GM12891 (cell line): ENCODE measurements at regions not wholly inside any gene's neighbourhood (a gene's known extent, or its start where the extent isn't known, plus 50 kb on each side); places are given as distances from the start of the nearest gene placed in this dataset.

Experiments used
- DNase-seq: peaks from one replicate; pipeline ENCODE4 v3.0.0; 2011; ENCODE audit warnings: low spot score; ENCODE audit not compliant: insufficient read length
- FAIRE-seq: peaks from 2 replicates; lab custom pipeline; 2011; peaks lifted over from hg19 to GRCh38; lab: Jason Lieb, UNC
- PAX5 ChIP-seq: IDR thresholded peaks from 2 replicates; pipeline ENCODE4 v1.6.1; 2011; ENCODE audit warnings: low read length, moderate library complexity, mild to moderate bottlenecking; ENCODE audit not compliant: insufficient read depth, severe bottlenecking
- POLR2A ChIP-seq: IDR thresholded peaks from 2 replicates; pipeline ENCODE4 v1.6.1; 2011; ENCODE audit warnings: low read depth, low read length, control low read depth
- POLR2AphosphoS5 ChIP-seq: IDR thresholded peaks from 2 replicates; pipeline ENCODE4 v1.6.1; 2011; ENCODE audit warnings: low read depth, low read length, control low read depth
- POU2F2 ChIP-seq: IDR thresholded peaks from 2 replicates; pipeline ENCODE4 v1.6.1; 2011; ENCODE audit warnings: low read depth, mild to moderate bottlenecking, control low read depth, low read length, moderate library complexity
- SPI1 ChIP-seq: IDR thresholded peaks from 2 replicates; pipeline ENCODE4 v1.6.1; 2011; ENCODE audit warnings: low read depth, low read length, control low read depth
- TAF1 ChIP-seq: IDR thresholded peaks from 2 replicates; pipeline ENCODE4 v1.6.1; 2011; ENCODE audit warnings: low read depth, low read length, control low read depth

- DNase-seq (no peak), FAIRE-seq (no peak)
- TF ChIP-seq POLR2A (no peak), PAX5 (no peak), POU2F2 (no peak), TAF1 (no peak), SPI1 (no peak), POLR2AphosphoS5 (no peak)
Observed at GRCh38 chr4:60617731-60618130, 582.4 kb upstream of the ADGRL3 start.

- TF ChIP-seq TAF1: no peak
- no peak for TF ChIP-seq POLR2AphosphoS5
- TF ChIP-seq SPI1: no peak
- no peak for TF ChIP-seq POLR2A
- TF ChIP-seq PAX5: no peak
- no peak for DNase-seq
- no peak for FAIRE-seq
Observed at GRCh38 chr4:60619531-60620305, 580.4 kb upstream of the ADGRL3 start.

- FAIRE-seq (no peak), DNase-seq (no peak)
- TF ChIP-seq TAF1: no peak
- no peak for TF ChIP-seq PAX5
- TF ChIP-seq SPI1: no peak
- no peak for TF ChIP-seq POLR2AphosphoS5
- TF ChIP-seq POU2F2: no peak
- TF ChIP-seq POLR2A: no peak
Observed at GRCh38 chr4:60637976-60638375, 562.1 kb upstream of the ADGRL3 start.

- no peak for TF ChIP-seq POLR2A
- no peak for TF ChIP-seq TAF1
- TF ChIP-seq SPI1: no peak
- no peak for TF ChIP-seq POU2F2
- no peak for TF ChIP-seq PAX5
- no peak for TF ChIP-seq POLR2AphosphoS5
- no peak for FAIRE-seq
- no peak for DNase-seq
Observed at GRCh38 chr4:60648774-60649173, 551.4 kb upstream of the ADGRL3 start.

GRCh38 chr4:60652933-60653332 is 547.2 kb upstream of the ADGRL3 start:
- DNase-seq: no peak
- no peak for FAIRE-seq
- TF ChIP-seq POU2F2 (no peak), PAX5 (no peak), TAF1 (no peak), SPI1 (no peak), POLR2AphosphoS5 (no peak), POLR2A (no peak)

- FAIRE-seq (no peak), DNase-seq (no peak)
- TF ChIP-seq POU2F2 (no peak), PAX5 (no peak), POLR2A (no peak), POLR2AphosphoS5 (no peak), TAF1 (no peak), SPI1 (no peak)
Observed at GRCh38 chr4:60655356-60655755, 544.8 kb upstream of the ADGRL3 start.

- DNase-seq (no peak), FAIRE-seq (no peak)
- TF ChIP-seq POU2F2: no peak
- no peak for TF ChIP-seq POLR2A
- TF ChIP-seq POLR2AphosphoS5: no peak
- no peak for TF ChIP-seq PAX5
- TF ChIP-seq TAF1: no peak
- TF ChIP-seq SPI1: no peak
Observed at GRCh38 chr4:60656171-60656570, 544.0 kb upstream of the ADGRL3 start.

GRCh38 chr4:60657041-60657440 is 543.1 kb upstream of the ADGRL3 start:
- FAIRE-seq (no peak), DNase-seq (no peak)
- TF ChIP-seq POLR2AphosphoS5 (no peak), POU2F2 (no peak), SPI1 (no peak), TAF1 (no peak), POLR2A (no peak), PAX5 (no peak)

- TF ChIP-seq PAX5 (no peak), POU2F2 (no peak), POLR2A (no peak), SPI1 (no peak), POLR2AphosphoS5 (no peak), TAF1 (no peak)
- DNase-seq (no peak), FAIRE-seq (no peak)
Observed at GRCh38 chr4:60657807-60658206, 542.3 kb upstream of the ADGRL3 start.

GRCh38 chr4:60663769-60664168 is 536.4 kb upstream of the ADGRL3 start:
- DNase-seq (no peak), FAIRE-seq (no peak)
- TF ChIP-seq TAF1 (no peak), POLR2A (no peak), SPI1 (no peak), POLR2AphosphoS5 (no peak), PAX5 (no peak), POU2F2 (no peak)
